ENCODE measurements at regions not wholly inside any gene's neighbourhood (a gene's known extent, or its start where the extent isn't known, plus 50 kb on each side); places are given as distances from the start of the nearest gene placed in this dataset.
"Not testable (repeated sequence)": the region's sequence is repeated elsewhere in the genome, so short reads cannot be mapped to it uniquely, and the experiment has no call there.

GRCh38 chr9:126165755-126166154, 160.9 kb upstream of the MVB12B start:
- in situ Hi-C loops (cut with MboI; ENCODE audit: low sequenced_read_pairs), result no loop called here

GRCh38 chr9:126166291-126166690, 160.3 kb upstream of the MVB12B start:
- in situ Hi-C loops (cut with MboI; ENCODE audit: low sequenced_read_pairs), result no loop called here

- in situ Hi-C loops (cut with MboI; ENCODE audit: low sequenced_read_pairs), result no loop called here
These were observed 159.8 kb upstream of the MVB12B start for GRCh38 chr9:126166866-126167265.

GRCh38 chr9:126169736-126170135, 156.9 kb upstream of the MVB12B start:
- in situ Hi-C loops (cut with MboI; ENCODE audit: low sequenced_read_pairs), result no loop called here

GRCh38 chr9:126170286-126170823, 156.3 kb upstream of the MVB12B start:
- in situ Hi-C loops (cut with MboI; ENCODE audit: low sequenced_read_pairs), result no loop called here

GRCh38 chr9:126171641-126172040, 155.0 kb upstream of the MVB12B start:
- in situ Hi-C loops (cut with MboI; ENCODE audit: low sequenced_read_pairs), result no loop called here

GRCh38 chr9:126173401-126173800, 153.2 kb upstream of the MVB12B start:
- in situ Hi-C loops (cut with MboI; ENCODE audit: low sequenced_read_pairs), result no loop called here

- in situ Hi-C loops (cut with MboI; ENCODE audit: low sequenced_read_pairs), result no loop called here
These were observed 152.7 kb upstream of the MVB12B start for GRCh38 chr9:126173929-126174328.

GRCh38 chr9:126183266-126183665, 143.4 kb upstream of the MVB12B start:
- in situ Hi-C loops (cut with MboI; ENCODE audit: low sequenced_read_pairs), result no loop called here

- in situ Hi-C loops (cut with MboI; ENCODE audit: low sequenced_read_pairs), result not testable (repeated sequence)
These were observed 135.6 kb upstream of the MVB12B start for GRCh38 chr9:126190994-126191393.

- in situ Hi-C loops (cut with MboI; ENCODE audit: low sequenced_read_pairs), result no loop called here
These were observed 127.8 kb upstream of the MVB12B start for GRCh38 chr9:126198854-126199253.

- in situ Hi-C loops (cut with MboI; ENCODE audit: low sequenced_read_pairs), result no loop called here
These were observed 123.3 kb upstream of the MVB12B start for GRCh38 chr9:126203313-126203712.

- in situ Hi-C loops (cut with MboI; ENCODE audit: low sequenced_read_pairs), result no loop called here
These were observed 122.4 kb upstream of the MVB12B start for GRCh38 chr9:126204197-126204596.

- in situ Hi-C loops (cut with MboI; ENCODE audit: low sequenced_read_pairs), result no loop called here
These were observed 121.9 kb upstream of the MVB12B start for GRCh38 chr9:126204708-126205225.

GRCh38 chr9:126205265-126205664, 121.4 kb upstream of the MVB12B start:
- in situ Hi-C loops (cut with MboI; ENCODE audit: low sequenced_read_pairs), result no loop called here

- in situ Hi-C loops (cut with MboI; ENCODE audit: low sequenced_read_pairs), result no loop called here
These were observed 120.7 kb upstream of the MVB12B start for GRCh38 chr9:126205845-126206498.

GRCh38 chr9:126207256-126207655, 119.4 kb upstream of the MVB12B start:
- in situ Hi-C loops (cut with MboI; ENCODE audit: low sequenced_read_pairs), result no loop called here

GRCh38 chr9:126208216-126208758, 118.3 kb upstream of the MVB12B start:
- in situ Hi-C loops (cut with MboI; ENCODE audit: low sequenced_read_pairs), result no loop called here

- in situ Hi-C loops (cut with MboI; ENCODE audit: low sequenced_read_pairs), result no loop called here
These were observed 115.1 kb upstream of the MVB12B start for GRCh38 chr9:126211441-126212074.

- in situ Hi-C loops (cut with MboI; ENCODE audit: low sequenced_read_pairs), result no loop called here
These were observed 111.1 kb upstream of the MVB12B start for GRCh38 chr9:126215486-126215885.

GRCh38 chr9:126216826-126217225, 109.8 kb upstream of the MVB12B start:
- in situ Hi-C loops (cut with MboI; ENCODE audit: low sequenced_read_pairs), result no loop called here

- in situ Hi-C loops (cut with MboI; ENCODE audit: low sequenced_read_pairs), result no loop called here
These were observed 109.4 kb upstream of the MVB12B start for GRCh38 chr9:126217250-126217653.
